Fibroblast of skin of back (primary cell): ENCODE measurements at regions not wholly inside any gene's neighbourhood (a gene's known extent, or its start where the extent isn't known, plus 50 kb on each side); places are given as distances from the start of the nearest gene placed in this dataset.
A peak's percentile ranks its signal among the peaks of the same experiment; 100 is the strongest.

Source experiments
- DNase-seq: peaks from one replicate; pipeline ENCODE4 v3.0.0-alpha.2; 2013

GRCh38 chr2:191738003-191738402 is 60.1 kb downstream of the NABP1 start:
- DNase-seq = no peak

GRCh38 chr2:191738667-191739066 is 60.7 kb downstream of the NABP1 start:
- DNase-seq = no peak

- DNase-seq = no peak
These were observed 61.3 kb downstream of the NABP1 start for GRCh38 chr2:191739194-191739593.

- DNase-seq = no peak
These were observed 62.1 kb downstream of the NABP1 start for GRCh38 chr2:191740016-191740419.

GRCh38 chr2:191740759-191741158 is 62.8 kb downstream of the NABP1 start:
- no peak for DNase-seq

GRCh38 chr2:191746346-191747169 is 68.6 kb downstream of the NABP1 start:
- DNase-seq = no peak

- DNase-seq = no peak
These were observed 69.2 kb downstream of the NABP1 start for GRCh38 chr2:191747170-191747530.

- DNase-seq = peak; percentile 8
These were observed 70.1 kb downstream of the NABP1 start for GRCh38 chr2:191748059-191748461.

- DNase-seq = no peak
These were observed 70.7 kb downstream of the NABP1 start for GRCh38 chr2:191748528-191749180.

GRCh38 chr2:191749181-191749540 is 71.2 kb downstream of the NABP1 start:
- no peak for DNase-seq

GRCh38 chr2:191754103-191754502 is 76.2 kb downstream of the NABP1 start:
- no peak for DNase-seq

- no peak for DNase-seq
These were observed 78.8 kb downstream of the NABP1 start for GRCh38 chr2:191756761-191757160.

GRCh38 chr2:191757208-191757607 is 79.3 kb downstream of the NABP1 start:
- DNase-seq = no peak

- peak; percentile 47 for DNase-seq
These were observed 80.9 kb downstream of the NABP1 start for GRCh38 chr2:191758518-191759507.

GRCh38 chr2:191759680-191760079 is 81.7 kb downstream of the NABP1 start:
- no peak for DNase-seq

- no peak for DNase-seq
These were observed 82.8 kb downstream of the NABP1 start for GRCh38 chr2:191760655-191761262.

GRCh38 chr2:191773136-191773535 is 73.8 kb downstream of the CAVIN2 start:
- DNase-seq = no peak

- DNase-seq = no peak
These were observed 69.5 kb downstream of the CAVIN2 start for GRCh38 chr2:191777351-191777750.

GRCh38 chr2:191778041-191778440 is 68.8 kb downstream of the CAVIN2 start:
- no peak for DNase-seq

GRCh38 chr2:191782351-191782750 is 64.5 kb downstream of the CAVIN2 start:
- DNase-seq = no peak

GRCh38 chr2:191783416-191783815 is 63.5 kb downstream of the CAVIN2 start:
- no peak for DNase-seq
